Choroid plexus epithelial cell (primary cell): ENCODE measurements at regions not wholly inside any gene's neighbourhood (a gene's known extent, or its start where the extent isn't known, plus 50 kb on each side); places are given as distances from the start of the nearest gene placed in this dataset.

Experiments used
- DNase-seq: peaks from one replicate; pipeline ENCODE4 v3.0.0-alpha.2; 2010; ENCODE audit warnings: low read depth
- H3K4me3 ChIP-seq: 2 replicates; pipeline ENCODE4 v1.5.1; 2011; ENCODE audit warnings: low read depth, mild to moderate bottlenecking, control low read depth, low read length, moderate library complexity
- CTCF ChIP-seq: conservative IDR thresholded peaks from 2 replicates; pipeline ENCODE4 v1.5.1; 2011; ENCODE audit warnings: low read depth, mild to moderate bottlenecking, control low read depth, inconsistent platforms, low read length, moderate library complexity

- no peak for DNase-seq
- no peak overlapping the region for H3K4me3 ChIP-seq
- no peak for TF ChIP-seq CTCF
These were observed 79.1 kb upstream of the MYCN start for GRCh38 chr2:15861172-15861822.

GRCh38 chr2:15861898-15862297 is 78.5 kb upstream of the MYCN start:
- TF ChIP-seq CTCF, result no peak
- H3K4me3 ChIP-seq, result no peak overlapping the region
- DNase-seq, result no peak

GRCh38 chr2:15863089-15863488 is 77.3 kb upstream of the MYCN start:
- TF ChIP-seq CTCF, result no peak
- no peak for DNase-seq
- H3K4me3 ChIP-seq, result no peak overlapping the region

GRCh38 chr2:15863494-15864175 is 76.7 kb upstream of the MYCN start:
- DNase-seq, result no peak
- H3K4me3 ChIP-seq, result no peak overlapping the region
- no peak for TF ChIP-seq CTCF

GRCh38 chr2:15864176-15864769 is 76.1 kb upstream of the MYCN start:
- DNase-seq, result no peak
- TF ChIP-seq CTCF, result no peak
- H3K4me3 ChIP-seq, result no peak overlapping the region

- no peak overlapping the region for H3K4me3 ChIP-seq
- TF ChIP-seq CTCF, result no peak
- DNase-seq, result no peak
These were observed 74.4 kb upstream of the MYCN start for GRCh38 chr2:15865923-15866322.
